ENCODE measurements at regions not wholly inside any gene's neighbourhood (a gene's known extent, or its start where the extent isn't known, plus 50 kb on each side); places are given as distances from the start of the nearest gene placed in this dataset.
"Not testable (repeated sequence)": the region's sequence is repeated elsewhere in the genome, so short reads cannot be mapped to it uniquely, and the experiment has no call there.

- DNase-seq (ENCODE audit: insufficient read length, low spot score) (no peak), FAIRE-seq (no peak)
- no peak for TF ChIP-seq POLR2A (IDR thresholded peaks at IDR 0.05; ENCODE audit: low read depth, low read length)
Measured at GRCh38 chr19:5251096-5252065, 89.2 kb downstream of the PTPRS start.

- DNase-seq (ENCODE audit: insufficient read length, low spot score), result no peak
- no peak for TF ChIP-seq POLR2A (IDR thresholded peaks at IDR 0.05; ENCODE audit: low read depth, low read length)
- no peak for FAIRE-seq
Measured at GRCh38 chr19:5250127-5250659, 90.4 kb downstream of the PTPRS start.

- TF ChIP-seq POLR2A (IDR thresholded peaks at IDR 0.05; ENCODE audit: low read depth, low read length), result no peak
- FAIRE-seq, result no peak
- DNase-seq (ENCODE audit: insufficient read length, low spot score), result no peak
Measured at GRCh38 chr19:5249526-5249925, 91.1 kb downstream of the PTPRS start.

GRCh38 chr19:5247957-5248705, 92.5 kb downstream of the PTPRS start:
- no peak for TF ChIP-seq POLR2A (IDR thresholded peaks at IDR 0.05; ENCODE audit: low read depth, low read length)
- DNase-seq (ENCODE audit: insufficient read length, low spot score) (no peak), FAIRE-seq (no peak)

- FAIRE-seq, result no peak
- no peak for DNase-seq (ENCODE audit: insufficient read length, low spot score)
- no peak for TF ChIP-seq POLR2A (IDR thresholded peaks at IDR 0.05; ENCODE audit: low read depth, low read length)
Measured at GRCh38 chr19:5246554-5247155, 94.0 kb downstream of the PTPRS start.

GRCh38 chr19:5245631-5246553, 94.7 kb downstream of the PTPRS start:
- FAIRE-seq (no peak), DNase-seq (ENCODE audit: insufficient read length, low spot score) (no peak)
- TF ChIP-seq POLR2A (IDR thresholded peaks at IDR 0.05; ENCODE audit: low read depth, low read length), result no peak

GRCh38 chr19:5244351-5244750, 96.3 kb downstream of the PTPRS start:
- no peak for FAIRE-seq
- no peak for DNase-seq (ENCODE audit: insufficient read length, low spot score)
- no peak for TF ChIP-seq POLR2A (IDR thresholded peaks at IDR 0.05; ENCODE audit: low read depth, low read length)

GRCh38 chr19:5243878-5244277, 96.7 kb downstream of the PTPRS start:
- no peak for TF ChIP-seq POLR2A (IDR thresholded peaks at IDR 0.05; ENCODE audit: low read depth, low read length)
- DNase-seq (ENCODE audit: insufficient read length, low spot score) (no peak), FAIRE-seq (no peak)

- FAIRE-seq; DNase-seq (ENCODE audit: insufficient read length, low spot score): not testable (repeated sequence)
Measured at GRCh38 chr19:5241896-5242295, 98.7 kb downstream of the PTPRS start.

- FAIRE-seq, result no peak
Measured at GRCh38 chr19:5240011-5240410, 100.6 kb downstream of the PTPRS start.

GRCh38 chr19:5238700-5239099, 101.9 kb downstream of the PTPRS start:
- FAIRE-seq (no peak), DNase-seq (ENCODE audit: insufficient read length, low spot score) (no peak)
- TF ChIP-seq POLR2A (IDR thresholded peaks at IDR 0.05; ENCODE audit: low read depth, low read length), result no peak

More at GRCh38 chr19:5240011-5240410, 100.6 kb downstream of the PTPRS start:
- no peak for DNase-seq (ENCODE audit: insufficient read length, low spot score)
- no peak for TF ChIP-seq POLR2A (IDR thresholded peaks at IDR 0.05; ENCODE audit: low read depth, low read length)

- no peak for TF ChIP-seq POLR2A (IDR thresholded peaks at IDR 0.05; ENCODE audit: low read depth, low read length)
- DNase-seq (ENCODE audit: insufficient read length, low spot score) (no peak), FAIRE-seq (no peak)
Measured at GRCh38 chr19:5237939-5238480, 102.6 kb downstream of the PTPRS start.

All from H54 (cell line).